ENCODE measurements at regions not wholly inside any gene's neighbourhood (a gene's known extent, or its start where the extent isn't known, plus 50 kb on each side); places are given as distances from the start of the nearest gene placed in this dataset.

DNA sequence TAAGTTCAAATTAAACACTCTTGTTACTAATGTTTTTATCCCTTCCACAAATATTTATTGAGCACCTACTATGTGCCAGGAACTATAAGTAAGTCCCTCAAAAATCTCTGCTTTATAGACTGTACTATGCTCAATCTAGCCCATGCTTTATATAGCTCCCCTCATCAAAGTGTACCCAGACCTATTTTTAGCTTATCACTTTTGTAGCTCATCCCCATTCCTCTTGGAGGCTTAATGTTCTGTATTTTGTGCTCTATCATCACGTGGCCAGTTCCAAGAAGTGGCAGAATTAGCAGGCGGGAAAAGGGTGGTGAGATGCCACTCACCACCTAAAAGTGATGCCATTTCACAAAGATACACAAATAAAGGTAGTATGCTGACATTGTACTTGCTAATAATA is 138.1 kb upstream of the BET1 start:
- no peak overlapping the region for H3K4ac ChIP-seq (ENCODE audit: low read depth, low read length)
- no peak overlapping the region for H2BK120ac ChIP-seq (ENCODE audit: insufficient read depth, low read length, poor library complexity)
- no peaks in the 10 kb centered on the region for H3K9me3 ChIP-seq (ENCODE audit: insufficient read depth, low read depth, low read length)
- H4K91ac ChIP-seq (ENCODE audit: low read depth, low read length): no peak overlapping the region
- H3K14ac ChIP-seq (ENCODE audit: low read length): no peak overlapping the region
- H3K79me2 ChIP-seq (ENCODE audit: control insufficient read depth, insufficient read depth, low read length, poor library complexity): no peaks in the 10 kb centered on the region
- no peak overlapping the region for H3K9ac ChIP-seq (ENCODE audit: low read length)
- no peaks in the 10 kb centered on the region for H3K27me3 ChIP-seq (ENCODE audit: insufficient read depth, low read length)
- no peaks in the 10 kb centered on the region for H3K79me1 ChIP-seq (ENCODE audit: low read length)
- no peak overlapping the region for H2AK5ac ChIP-seq (ENCODE audit: low read length)
- H3K36me3 ChIP-seq (ENCODE audit: control insufficient read depth in 1 of 2, insufficient read depth in 2 of 2, low read length in 2 of 2): no peaks in the 10 kb centered on the region
- no peak overlapping the region for H3K4me2 ChIP-seq (ENCODE audit: low read length)
- no peak overlapping the region for H2BK12ac ChIP-seq (ENCODE audit: low read length)
- H2AFZ ChIP-seq (ENCODE audit: insufficient read depth, low read length, poor library complexity): no peak overlapping the region
- no peak overlapping the region for H2BK5ac ChIP-seq (ENCODE audit: low read depth, low read length, poor library complexity)
- no peak overlapping the region for H3K18ac ChIP-seq (ENCODE audit: low read length)
- no peak overlapping the region for H3K4me3 ChIP-seq (ENCODE audit: low read depth, low read length)
- H4K12ac ChIP-seq (ENCODE audit: low read depth, low read length): no peak overlapping the region
- no peak overlapping the region for H3K27ac ChIP-seq (ENCODE audit: low read depth, low read length)
- no peaks in the 10 kb centered on the region for H3K4me1 ChIP-seq (ENCODE audit: control insufficient read depth in 1 of 2, insufficient read depth in 2 of 2, low read length in 2 of 2)
- WGBS (ENCODE audit: extremely low coverage, insufficient coverage, insufficient read length): no CpG with 5 or more reads among the region's 2 CpGs
- H3K23ac ChIP-seq (ENCODE audit: low read length): no peak overlapping the region
- H4K8ac ChIP-seq (ENCODE audit: low read depth, low read length): no peak overlapping the region
- no peak for DNase-seq

DNA sequence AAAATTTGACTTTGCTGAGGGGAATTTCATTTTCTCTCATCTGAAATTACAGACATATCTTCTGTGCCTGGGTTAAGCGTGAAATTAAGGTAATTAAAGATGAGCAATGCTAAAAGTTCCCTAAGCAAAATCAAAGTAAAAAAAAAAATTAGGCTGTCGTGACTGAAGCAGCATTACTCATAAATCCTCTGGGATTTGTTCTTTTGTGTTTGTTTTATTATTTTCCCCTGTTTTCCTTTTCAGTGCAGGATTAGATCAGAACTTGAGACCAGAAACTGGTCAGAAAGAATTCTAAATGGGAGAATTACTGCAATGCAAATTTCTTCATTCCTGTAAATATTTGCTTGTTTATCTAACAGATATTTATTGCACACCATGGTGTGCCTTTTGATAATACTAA is 141.4 kb upstream of the BET1 start:
- DNase-seq: no peak
- no peak overlapping the region for H2BK5ac ChIP-seq (ENCODE audit: low read depth, low read length, poor library complexity)
- no peak overlapping the region for H2AFZ ChIP-seq (ENCODE audit: insufficient read depth, low read length, poor library complexity)
- H3K4me1 ChIP-seq (ENCODE audit: control insufficient read depth in 1 of 2, insufficient read depth in 2 of 2, low read length in 2 of 2): no peaks in the 10 kb centered on the region
- no peak overlapping the region for H3K4me3 ChIP-seq (ENCODE audit: low read depth, low read length)
- no peak overlapping the region for H2AK5ac ChIP-seq (ENCODE audit: low read length)
- H3K27me3 ChIP-seq (ENCODE audit: insufficient read depth, low read length): no peaks in the 10 kb centered on the region
- no peak overlapping the region for H3K14ac ChIP-seq (ENCODE audit: low read length)
- no peaks in the 10 kb centered on the region for H3K9me3 ChIP-seq (ENCODE audit: insufficient read depth, low read depth, low read length)
- no peaks in the 10 kb centered on the region for H3K36me3 ChIP-seq (ENCODE audit: control insufficient read depth in 1 of 2, insufficient read depth in 2 of 2, low read length in 2 of 2)
- H2BK120ac ChIP-seq (ENCODE audit: insufficient read depth, low read length, poor library complexity): no peak overlapping the region
- H3K4me2 ChIP-seq (ENCODE audit: low read length): no peak overlapping the region
- H4K8ac ChIP-seq (ENCODE audit: low read depth, low read length): no peak overlapping the region
- H2BK12ac ChIP-seq (ENCODE audit: low read length): no peak overlapping the region
- no peak overlapping the region for H4K12ac ChIP-seq (ENCODE audit: low read depth, low read length)
- H3K27ac ChIP-seq (ENCODE audit: low read depth, low read length): no peak overlapping the region
- H3K23ac ChIP-seq (ENCODE audit: low read length): no peak overlapping the region
- H3K79me1 ChIP-seq (ENCODE audit: low read length): no peaks in the 10 kb centered on the region
- no peak overlapping the region for H4K91ac ChIP-seq (ENCODE audit: low read depth, low read length)
- no peak overlapping the region for H3K18ac ChIP-seq (ENCODE audit: low read length)
- no CpG with 5 or more reads among the region's 2 CpGs for WGBS (ENCODE audit: extremely low coverage, insufficient coverage, insufficient read length)
- no peaks in the 10 kb centered on the region for H3K79me2 ChIP-seq (ENCODE audit: control insufficient read depth, insufficient read depth, low read length, poor library complexity)
- H3K4ac ChIP-seq (ENCODE audit: low read depth, low read length): no peak overlapping the region
- no peak overlapping the region for H3K9ac ChIP-seq (ENCODE audit: low read length)

DNA sequence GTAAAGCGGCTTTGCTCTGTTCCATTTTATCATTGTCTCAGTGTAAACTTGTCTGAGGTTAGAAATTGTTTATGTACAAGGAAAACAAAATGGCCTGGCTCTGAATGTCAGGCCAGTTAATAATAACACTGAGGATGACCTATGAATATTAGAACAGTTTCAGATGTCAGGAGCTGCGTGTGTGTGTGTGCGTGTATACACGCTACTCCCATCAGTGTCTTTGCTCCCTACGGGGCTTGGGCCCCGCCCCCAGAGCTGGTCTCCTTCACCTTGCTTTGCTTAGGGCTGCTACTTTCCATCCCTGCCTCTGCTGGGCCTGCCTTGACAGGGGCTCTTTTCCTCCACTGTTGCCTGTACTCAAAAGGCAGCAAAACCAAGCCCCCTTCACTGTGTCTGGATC is 142.3 kb upstream of the BET1 start:
- no peaks in the 10 kb centered on the region for H3K9me3 ChIP-seq (ENCODE audit: insufficient read depth, low read depth, low read length)
- H3K79me2 ChIP-seq (ENCODE audit: control insufficient read depth, insufficient read depth, low read length, poor library complexity): no peaks in the 10 kb centered on the region
- WGBS (ENCODE audit: extremely low coverage, insufficient coverage, insufficient read length): no CpG with 5 or more reads among the region's 6 CpGs
- no peak overlapping the region for H4K12ac ChIP-seq (ENCODE audit: low read depth, low read length)
- H2AFZ ChIP-seq (ENCODE audit: insufficient read depth, low read length, poor library complexity): no peak overlapping the region
- no peak overlapping the region for H4K91ac ChIP-seq (ENCODE audit: low read depth, low read length)
- no peak overlapping the region for H3K9ac ChIP-seq (ENCODE audit: low read length)
- no peak overlapping the region for H4K8ac ChIP-seq (ENCODE audit: low read depth, low read length)
- no peak overlapping the region for H3K4me3 ChIP-seq (ENCODE audit: low read depth, low read length)
- no peak overlapping the region for H2BK12ac ChIP-seq (ENCODE audit: low read length)
- no peak overlapping the region for H3K14ac ChIP-seq (ENCODE audit: low read length)
- no peak overlapping the region for H3K4me2 ChIP-seq (ENCODE audit: low read length)
- no peak overlapping the region for H3K4ac ChIP-seq (ENCODE audit: low read depth, low read length)
- no peak overlapping the region for H3K23ac ChIP-seq (ENCODE audit: low read length)
- no peak overlapping the region for H2BK120ac ChIP-seq (ENCODE audit: insufficient read depth, low read length, poor library complexity)
- no peak overlapping the region for H2BK5ac ChIP-seq (ENCODE audit: low read depth, low read length, poor library complexity)
- H3K4me1 ChIP-seq (ENCODE audit: control insufficient read depth in 1 of 2, insufficient read depth in 2 of 2, low read length in 2 of 2): no peaks in the 10 kb centered on the region
- H3K27me3 ChIP-seq (ENCODE audit: insufficient read depth, low read length): no peaks in the 10 kb centered on the region
- no peaks in the 10 kb centered on the region for H3K36me3 ChIP-seq (ENCODE audit: control insufficient read depth in 1 of 2, insufficient read depth in 2 of 2, low read length in 2 of 2)
- no peaks in the 10 kb centered on the region for H3K79me1 ChIP-seq (ENCODE audit: low read length)
- no peak overlapping the region for H3K18ac ChIP-seq (ENCODE audit: low read length)
- no peak overlapping the region for H2AK5ac ChIP-seq (ENCODE audit: low read length)
- H3K27ac ChIP-seq (ENCODE audit: low read depth, low read length): no peak overlapping the region
- DNase-seq: no peak

DNA sequence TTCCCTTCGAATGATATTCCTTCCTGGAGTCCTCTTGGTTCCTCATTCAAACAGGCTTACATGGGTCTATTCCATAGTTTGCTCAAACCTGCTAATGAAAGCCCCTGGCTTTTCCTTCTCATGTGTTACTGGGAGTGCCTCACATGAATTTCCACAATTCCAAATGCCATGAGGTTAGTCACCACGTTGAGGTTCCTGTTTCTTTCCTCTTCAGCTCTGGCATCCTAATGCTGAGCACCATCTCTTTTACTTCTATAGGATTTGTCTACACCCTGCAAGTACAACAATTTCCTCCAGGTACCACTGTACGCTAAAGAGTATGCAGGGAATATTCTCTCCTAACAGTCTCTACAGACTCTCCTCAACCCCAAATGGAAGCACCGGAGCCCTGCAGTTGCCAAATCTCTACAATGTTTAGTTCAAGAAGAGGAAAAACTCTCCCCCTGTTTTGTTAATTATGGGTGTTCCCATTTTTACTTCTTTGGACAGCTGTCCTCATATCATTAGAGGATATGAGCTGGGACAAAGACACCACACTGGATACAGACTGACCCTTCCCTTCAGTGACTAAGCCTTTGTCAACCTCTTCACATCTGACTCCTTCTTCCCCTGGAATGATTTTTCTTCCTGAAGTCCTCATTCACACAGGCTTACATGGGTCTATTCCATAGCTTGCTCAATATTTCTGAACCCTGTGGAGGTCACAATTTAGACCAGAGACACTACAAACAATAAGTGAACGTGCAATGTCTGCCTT is 145.8 kb upstream of the BET1 start:
- Histone ChIP-seq H3K18ac (ENCODE audit: low read length) (no peak overlapping the region), H3K9me3 (ENCODE audit: insufficient read depth, low read depth, low read length) (no peaks in the 10 kb centered on the region), H2BK12ac (ENCODE audit: low read length) (no peak overlapping the region), H3K4ac (ENCODE audit: low read depth, low read length) (no peak overlapping the region), H2BK120ac (ENCODE audit: insufficient read depth, low read length, poor library complexity) (no peak overlapping the region), H2AFZ (ENCODE audit: insufficient read depth, low read length, poor library complexity) (no peak overlapping the region), H2AK5ac (ENCODE audit: low read length) (no peak overlapping the region), H3K4me1 (ENCODE audit: control insufficient read depth in 1 of 2, insufficient read depth in 2 of 2, low read length in 2 of 2) (no peaks in the 10 kb centered on the region), H3K14ac (ENCODE audit: low read length) (no peak overlapping the region), H3K4me2 (ENCODE audit: low read length) (no peak overlapping the region), H2BK5ac (ENCODE audit: low read depth, low read length, poor library complexity) (no peak overlapping the region), H3K9ac (ENCODE audit: low read length) (no peak overlapping the region), H3K27me3 (ENCODE audit: insufficient read depth, low read length) (no peaks in the 10 kb centered on the region), H3K36me3 (ENCODE audit: control insufficient read depth in 1 of 2, insufficient read depth in 2 of 2, low read length in 2 of 2) (no peaks in the 10 kb centered on the region), H4K8ac (ENCODE audit: low read depth, low read length) (no peak overlapping the region), H4K12ac (ENCODE audit: low read depth, low read length) (no peak overlapping the region), H3K79me2 (ENCODE audit: control insufficient read depth, insufficient read depth, low read length, poor library complexity) (no peaks in the 10 kb centered on the region), H3K4me3 (ENCODE audit: low read depth, low read length) (no peak overlapping the region), H4K91ac (ENCODE audit: low read depth, low read length) (no peak overlapping the region), H3K79me1 (ENCODE audit: low read length) (no peaks in the 10 kb centered on the region), H3K23ac (ENCODE audit: low read length) (no peak overlapping the region), H3K27ac (ENCODE audit: low read depth, low read length) (no peak overlapping the region)
- no CpG with 5 or more reads among the region's 5 CpGs for WGBS (ENCODE audit: extremely low coverage, insufficient coverage, insufficient read length)
- no peak for DNase-seq
